Gastrocnemius medialis (tissue), 4 donors: ENCODE measurements at regions not wholly inside any gene's neighbourhood (a gene's known extent, or its start where the extent isn't known, plus 50 kb on each side); places are given as distances from the start of the nearest gene placed in this dataset.

ENCODE experiments used
- CTCF ChIP-seq, 5 experiments: fragments of 450-650 bp in 3 of 5; fragments of 200-600 bp in 2 of 5; sonication (generic) in 2 of 5; IDR thresholded peaks in 4 of 5; conservative IDR thresholded peaks in 1 of 5; 1 replicate in 4 of 5; 2 replicates in 1 of 5; pipeline ENCODE4 v1.5.1; 2016 to 2019; ENCODE audit warnings: antibody characterized with exemption in 5 of 5, mild to moderate bottlenecking in 3 of 5, moderate library complexity in 3 of 5
- POLR2A ChIP-seq, 2 donors: fragments of 450-650 bp; IDR thresholded peaks; one replicate each; pipeline ENCODE4 v1.6.1; 2017; ENCODE audit warnings: antibody characterized with exemption in 2 of 2, mild to moderate bottlenecking in 2 of 2, moderate library complexity in 2 of 2

DNA sequence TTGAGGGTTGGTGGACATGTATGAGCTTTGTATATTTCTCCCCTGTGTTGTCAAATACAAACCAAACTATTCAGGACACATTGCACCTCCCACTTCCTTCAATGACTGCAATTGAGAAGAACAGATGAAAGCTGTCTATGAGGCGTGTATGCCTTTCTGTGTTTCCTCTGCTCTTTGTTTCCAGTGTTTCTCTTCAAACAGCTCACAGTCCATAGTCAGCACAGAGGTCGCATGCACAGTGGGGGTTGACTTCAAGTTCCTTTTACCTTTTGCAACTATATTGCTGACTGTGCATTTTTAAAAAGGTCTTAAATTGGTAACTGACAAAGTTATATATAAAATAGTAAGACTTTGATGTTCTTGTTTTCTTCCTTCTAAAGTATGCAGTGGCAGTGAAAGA is 957.8 kb downstream of the C4orf33 start:
- TF ChIP-seq CTCF (IDR thresholded peaks at IDR 0.05 in 4 of 5, conservative IDR thresholded peaks at IDR 0.05 in 1 of 5) (no peak), POLR2A (IDR thresholded peaks at IDR 0.05) (no peak)
